OCI-LY1 (cell line): ENCODE measurements at regions not wholly inside any gene's neighbourhood (a gene's known extent, or its start where the extent isn't known, plus 50 kb on each side); places are given as distances from the start of the nearest gene placed in this dataset.

ENCODE experiments used
- CTCF ChIP-seq: fragments of 200-600 bp; sonication (generic), shearing (Covaris generic); IDR thresholded peaks from 2 replicates; pipeline ENCODE4 v1.5.1; 2017; ENCODE audit warnings: mild to moderate bottlenecking, antibody characterized with exemption, low read length, moderate library complexity, mixed read lengths
- EZH2 ChIP-seq: fragments of 200-600 bp; sonication (generic), shearing (Covaris generic); IDR thresholded peaks from 2 replicates; pipeline ENCODE4 v1.8.0; 2017; ENCODE audit warnings: borderline replicate concordance, mixed run types, mild to moderate bottlenecking, antibody characterized with exemption, low read length, moderate library complexity, mixed read lengths

DNA sequence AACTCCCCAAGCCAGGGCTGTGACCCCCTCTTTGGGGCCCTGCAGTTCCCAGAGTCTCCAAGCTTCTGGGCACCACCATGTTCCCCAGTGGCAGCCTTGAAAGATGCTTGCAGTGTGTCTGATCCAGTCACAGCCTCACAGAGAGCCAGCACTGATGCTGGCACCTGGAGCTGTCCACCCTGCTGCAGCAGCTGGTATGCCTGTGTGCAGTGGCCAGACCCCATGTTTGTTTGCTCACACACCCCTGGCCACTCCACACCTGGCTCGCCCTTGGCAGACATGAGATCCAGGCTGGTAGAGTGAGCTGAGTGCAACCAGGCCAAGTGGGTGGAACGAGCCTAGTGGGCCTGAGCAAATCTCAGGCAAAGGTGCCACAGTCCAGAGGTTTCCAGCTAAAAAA is 106.0 kb downstream of the C9orf50 start:
- no peak for TF ChIP-seq CTCF
- TF ChIP-seq EZH2: no peak
